AG09319 (cell line): ENCODE measurements at regions not wholly inside any gene's neighbourhood (a gene's known extent, or its start where the extent isn't known, plus 50 kb on each side); places are given as distances from the start of the nearest gene placed in this dataset.

Experiments
- DNase-seq: peaks from one replicate; pipeline ENCODE4 v3.0.0-alpha.2; 2010; ENCODE audit warnings: low read depth; ENCODE audit errors: extremely low read depth
- CTCF ChIP-seq: IDR thresholded peaks from 2 replicates; pipeline ENCODE4 v1.5.1; 2011; ENCODE audit warnings: low read depth, mild to moderate bottlenecking, inconsistent platforms, low read length, moderate library complexity

DNA sequence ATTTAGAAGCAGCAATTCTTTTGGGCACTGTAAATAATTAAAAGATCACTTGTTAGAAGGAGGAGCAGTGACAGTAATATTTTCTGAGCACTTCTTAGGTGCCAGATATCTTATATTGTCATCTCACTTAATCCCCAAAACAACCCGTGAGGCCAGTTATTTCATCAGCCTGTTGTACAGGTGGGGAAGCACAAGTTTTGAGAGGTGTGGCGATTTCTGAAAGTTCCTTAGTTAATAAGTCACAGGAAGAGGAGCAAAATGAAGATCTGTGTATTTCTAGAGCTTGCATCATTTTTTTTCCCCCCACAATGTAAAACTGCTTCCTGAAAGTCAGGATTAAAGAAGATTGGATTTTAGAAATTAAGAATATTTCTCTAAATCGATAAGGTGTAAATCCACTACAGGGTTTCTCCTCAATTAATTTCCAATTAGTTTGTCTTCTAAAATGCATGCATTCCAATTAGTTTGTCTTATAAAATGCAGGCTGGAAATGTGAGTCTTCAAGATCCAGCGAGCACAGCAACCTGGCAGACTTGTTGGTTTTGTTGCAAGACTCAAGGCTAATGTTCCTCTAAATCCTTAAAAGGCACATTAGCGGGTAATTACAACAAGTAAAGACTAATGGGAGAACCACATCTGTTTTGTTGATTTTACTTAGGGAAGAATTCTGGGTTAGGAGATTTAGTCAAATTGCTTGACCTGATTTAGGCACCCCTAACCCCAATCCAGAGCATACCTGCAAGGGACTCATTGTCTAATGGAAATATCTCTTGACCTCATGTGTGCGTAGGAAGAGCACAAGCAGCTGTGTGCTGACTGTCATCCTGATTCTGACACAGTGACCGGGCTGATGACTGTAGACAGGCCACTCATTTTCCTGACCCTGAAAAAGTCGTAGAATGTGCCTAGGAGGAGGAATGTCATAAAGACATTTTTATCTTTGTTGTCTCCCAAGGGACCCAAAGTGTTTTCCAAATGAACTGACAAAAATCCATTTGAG is 272.0 kb downstream of the BAMBI start:
- DNase-seq = no peak
- no peak for TF ChIP-seq CTCF

DNA sequence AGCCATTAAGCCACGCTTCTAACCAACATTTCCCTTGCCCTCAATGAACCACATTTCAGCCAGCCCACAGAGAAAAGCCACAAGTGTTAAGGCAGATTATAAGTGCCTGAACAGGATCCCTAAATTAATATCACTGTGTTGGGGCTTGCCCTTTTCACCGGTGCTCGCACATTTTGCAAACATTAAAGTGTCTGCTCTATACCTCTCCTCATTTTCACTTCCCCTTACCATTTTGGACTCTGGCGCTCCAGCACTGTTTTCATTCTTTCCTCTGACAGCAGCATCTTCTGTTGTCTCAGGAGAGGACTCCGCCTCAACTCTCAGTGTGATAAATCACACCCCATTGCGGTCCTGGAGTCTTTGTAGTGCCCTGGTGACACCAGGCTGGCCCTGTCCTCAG is 274.2 kb downstream of the BAMBI start:
- no peak for DNase-seq

GRCh38 chr10:28952523-28952922 is 275.2 kb downstream of the BAMBI start:
- no peak for DNase-seq
- TF ChIP-seq CTCF = no peak

More for the DNA sequence above, 274.2 kb downstream of the BAMBI start:
- TF ChIP-seq CTCF = no peak

GRCh38 chr10:28954211-28954610 is 276.9 kb downstream of the BAMBI start:
- DNase-seq = no peak
- no peak for TF ChIP-seq CTCF

DNA sequence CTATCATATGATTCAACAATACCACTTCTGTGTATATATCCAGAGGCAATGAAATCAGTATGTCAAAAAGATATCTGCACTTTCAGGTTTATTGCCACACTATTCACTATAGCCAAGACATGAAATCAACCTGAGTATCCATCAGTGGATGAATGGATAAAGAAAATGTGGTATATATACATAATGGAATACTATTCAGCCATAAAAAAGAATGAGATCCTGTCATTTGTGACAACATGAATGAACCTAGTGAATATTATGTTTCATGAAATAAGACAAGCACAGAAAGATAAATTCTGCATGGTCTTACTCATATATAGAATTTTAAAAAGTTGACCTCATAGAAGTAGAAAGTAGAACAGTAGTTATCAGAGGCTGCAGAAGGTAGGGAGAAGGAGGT is 281.1 kb downstream of the BAMBI start:
- no peak for DNase-seq

DNA sequence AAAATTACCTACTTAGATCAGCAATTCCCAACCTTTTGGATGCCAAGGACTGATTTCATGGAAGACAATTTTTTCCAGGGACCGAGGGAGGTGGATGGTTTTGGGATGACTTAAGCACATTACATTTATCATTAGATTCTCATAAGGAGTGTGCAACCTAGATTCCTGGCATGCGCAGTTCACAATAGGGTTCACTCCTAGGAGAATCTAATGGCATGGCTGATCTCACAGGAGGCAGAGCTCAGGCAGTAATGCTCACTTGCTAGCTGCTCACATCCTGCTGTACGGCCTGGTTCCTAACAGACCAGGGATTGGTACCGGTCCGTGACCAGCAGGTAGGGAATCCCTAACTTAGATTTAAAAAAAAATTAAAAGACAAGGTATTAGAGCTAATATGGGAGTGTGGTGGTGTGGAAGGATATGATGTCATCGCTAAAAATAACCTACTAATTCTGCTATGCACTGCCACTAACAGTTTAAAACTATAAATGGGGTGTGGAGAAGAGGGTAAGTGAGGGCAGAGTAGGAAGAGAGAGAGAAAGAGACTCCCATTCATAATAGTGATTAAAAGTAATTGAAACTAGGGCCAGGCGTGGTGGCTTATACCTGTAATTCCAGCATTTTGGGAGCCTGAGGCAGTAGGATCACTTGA is 282.7 kb downstream of the BAMBI start:
- TF ChIP-seq CTCF = no peak
- no peak for DNase-seq

More for the DNA sequence above, 281.1 kb downstream of the BAMBI start:
- TF ChIP-seq CTCF = no peak

- no peak for DNase-seq
- no peak for TF ChIP-seq CTCF
These were observed 285.4 kb downstream of the BAMBI start for GRCh38 chr10:28962768-28963167.
